ENCODE measurements at regions not wholly inside any gene's neighbourhood (a gene's known extent, or its start where the extent isn't known, plus 50 kb on each side); places are given as distances from the start of the nearest gene placed in this dataset.

DNA sequence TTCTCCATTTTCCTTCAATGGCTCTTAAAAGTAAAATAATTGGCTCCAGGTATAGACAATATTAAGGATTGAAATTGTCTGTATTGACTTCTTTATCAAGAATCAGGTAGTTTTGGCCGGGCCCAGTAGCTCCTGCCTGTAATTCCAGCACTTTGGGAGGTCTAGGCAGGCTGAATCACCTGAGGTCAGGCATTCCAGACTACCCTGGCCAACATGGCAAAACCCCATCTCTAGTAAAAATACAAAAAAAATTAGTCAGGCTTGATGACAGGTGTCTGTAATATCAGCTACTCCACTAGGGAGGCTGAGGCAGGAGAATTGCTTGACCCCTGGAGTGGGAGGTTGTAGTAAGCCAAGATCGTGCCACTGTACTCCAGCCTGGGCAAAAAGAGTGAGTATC, 1008.5 kb upstream of the EEF2KMT start:
- no peaks in the 10 kb centered on the region for H3K4me1 ChIP-seq
- H3K36me3 ChIP-seq: no peaks in the 10 kb centered on the region
- no peak for ATAC-seq
- 33 to 34% methylated on average over 2 of the region's 2 CpGs for WGBS, 2 donors
- no peak overlapping the region for H3K4me3 ChIP-seq
- no peak overlapping the region for H3K27ac ChIP-seq
- no peak for DNase-seq
- no peaks in the 10 kb centered on the region for H3K27me3 ChIP-seq
- no peaks in the 10 kb centered on the region for H3K9me3 ChIP-seq
- intact Hi-C loops (cut with DNase I): no loop called here
- no peak for FAIRE-seq
- TF ChIP-seq CTCF (IDR thresholded peaks at IDR 0.05): no peak

- intact Hi-C loops (cut with DNase I): no loop called here
- no peak for FAIRE-seq
These were observed 1007.5 kb upstream of the EEF2KMT start for GRCh38 chr16:6105115-6105514.

DNA sequence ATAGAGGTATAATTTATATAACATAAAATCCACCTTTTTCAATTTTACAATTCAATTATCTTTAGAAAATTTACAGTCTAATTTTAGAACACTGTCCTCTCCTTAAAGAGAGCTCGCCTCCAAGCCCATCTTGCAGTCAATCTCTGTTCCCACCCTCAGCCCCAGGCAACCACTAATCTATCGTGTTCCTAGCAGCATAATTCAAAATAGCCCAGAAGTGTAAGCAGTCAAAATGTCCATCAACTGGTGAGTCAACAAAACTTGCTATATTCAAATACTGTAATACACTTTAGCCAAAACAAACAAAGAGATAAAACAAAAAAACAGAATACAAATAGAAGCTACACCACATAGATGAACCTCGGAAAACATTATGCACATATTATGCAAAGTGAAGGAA, 1006.8 kb upstream of the EEF2KMT start:
- 24 to 30% methylated on average over 3 of the region's 3 CpGs for WGBS, 2 donors
- Histone ChIP-seq H3K27me3 (no peaks in the 10 kb centered on the region), H3K9me3 (no peaks in the 10 kb centered on the region), H3K4me3 (no peak overlapping the region), H3K36me3 (no peaks in the 10 kb centered on the region), H3K4me1 (no peaks in the 10 kb centered on the region), H3K27ac (no peak overlapping the region)
- intact Hi-C loops (cut with DNase I): no loop called here
- FAIRE-seq: no peak
- no peak for TF ChIP-seq CTCF (IDR thresholded peaks at IDR 0.05)
- ATAC-seq: no peak
- DNase-seq: no peak

More at GRCh38 chr16:6105115-6105514, 1007.5 kb upstream of the EEF2KMT start:
- ATAC-seq (no peak), DNase-seq (no peak)
- Histone ChIP-seq H3K9me3 (no peaks in the 10 kb centered on the region), H3K4me1 (no peaks in the 10 kb centered on the region), H3K36me3 (no peaks in the 10 kb centered on the region), H3K27ac (no peak overlapping the region), H3K4me3 (no peak overlapping the region), H3K27me3 (no peaks in the 10 kb centered on the region)
- TF ChIP-seq CTCF (IDR thresholded peaks at IDR 0.05): no peak
- WGBS, 2 donors: 62 to 69% methylated on average over 3 of the region's 3 CpGs

GRCh38 chr16:6103561-6103960, 1006.0 kb upstream of the EEF2KMT start:
- no peak for DNase-seq
- TF ChIP-seq CTCF (IDR thresholded peaks at IDR 0.05): no peak
- Histone ChIP-seq H3K36me3 (no peaks in the 10 kb centered on the region), H3K27me3 (no peaks in the 10 kb centered on the region), H3K4me1 (no peaks in the 10 kb centered on the region), H3K9me3 (no peaks in the 10 kb centered on the region), H3K4me3 (no peak overlapping the region), H3K27ac (no peak overlapping the region)
- intact Hi-C loops (cut with DNase I): no loop called here
- WGBS, 2 donors: 26 to 39% methylated on average over 2 of the region's 2 CpGs
- FAIRE-seq: no peak
- ATAC-seq: no peak

DNA sequence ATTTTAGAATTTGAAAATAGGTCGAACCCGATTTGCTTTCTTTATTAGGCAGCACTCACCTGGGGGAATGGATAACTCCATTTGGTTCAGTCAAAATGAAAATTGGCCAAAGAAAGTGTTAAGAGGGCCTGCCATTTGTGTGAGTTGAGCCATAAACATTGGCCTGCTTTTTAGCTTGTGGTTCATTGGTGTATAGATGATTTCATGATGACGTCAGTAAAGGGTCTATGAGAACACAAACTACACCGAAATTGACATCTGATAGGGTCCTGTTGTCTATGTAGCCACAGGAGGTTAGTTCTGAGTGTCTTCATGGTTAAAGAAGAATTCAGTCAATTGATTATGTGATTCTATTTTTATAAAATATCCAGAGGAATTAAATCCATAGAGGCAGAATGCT, 1001.5 kb upstream of the EEF2KMT start:
- 49 to 60% methylated on average over 4 of the region's 4 CpGs for WGBS, 2 donors
- DNase-seq: no peak
- Histone ChIP-seq H3K36me3 (no peaks in the 10 kb centered on the region), H3K27me3 (no peaks in the 10 kb centered on the region), H3K27ac (no peak overlapping the region), H3K9me3 (no peaks in the 10 kb centered on the region), H3K4me3 (no peak overlapping the region), H3K4me1 (no peaks in the 10 kb centered on the region)
- TF ChIP-seq CTCF (IDR thresholded peaks at IDR 0.05): no peak
- intact Hi-C loops (cut with DNase I): no loop called here
- no peak for ATAC-seq
- FAIRE-seq: no peak
